Hepatocyte (in vitro differentiated cells): ENCODE measurements at regions not wholly inside any gene's neighbourhood (a gene's known extent, or its start where the extent isn't known, plus 50 kb on each side); places are given as distances from the start of the nearest gene placed in this dataset.

Source experiments
- DNase-seq: peaks from one replicate; pipeline ENCODE4 v3.0.0-alpha.2; 2016; ENCODE audit warnings: low spot score
- H2AFZ ChIP-seq: fragments of 200-600 bp; sonication (generic); 2 replicates; pipeline ENCODE4 v1.6.0; 2016; ENCODE audit warnings: antibody characterized with exemption, mild to moderate bottlenecking
- H3K27ac ChIP-seq: fragments of 200-600 bp; sonication (generic); 2 replicates; pipeline ENCODE4 v1.5.1; 2016; ENCODE audit warnings: mild to moderate bottlenecking
- H3K27me3 ChIP-seq: fragments of 200-600 bp; sonication (generic); 2 replicates; pipeline ENCODE4 v1.6.1; 2016
- H3K36me3 ChIP-seq: fragments of 200-600 bp; sonication (generic); replicated peaks from 2 replicates; pipeline ENCODE4 v1.5.1; 2016; ENCODE audit warnings: low read depth; ENCODE audit not compliant: insufficient read depth
- H3K4me1 ChIP-seq: fragments of 200-600 bp; sonication (generic); 2 replicates; pipeline ENCODE4 v1.5.1; 2016; ENCODE audit warnings: mild to moderate bottlenecking, moderate library complexity; ENCODE audit not compliant: insufficient read depth
- H3K4me2 ChIP-seq: fragments of 200-600 bp; sonication (generic); 2 replicates; pipeline ENCODE4 v1.6.0; 2016
- H3K4me3 ChIP-seq: fragments of 200-600 bp; sonication (generic); 2 replicates; pipeline ENCODE4 v1.5.1; 2016; ENCODE audit warnings: mild to moderate bottlenecking
- H3K79me2 ChIP-seq: fragments of 200-600 bp; sonication (generic); 2 replicates; pipeline ENCODE4 v1.6.0; 2017; ENCODE audit warnings: mild to moderate bottlenecking
- H3K9me2 ChIP-seq: fragments of 200-600 bp; sonication (generic); replicated peaks from 2 replicates; pipeline ENCODE4 v1.6.0; 2017; ENCODE audit warnings: mild to moderate bottlenecking; ENCODE audit not compliant: insufficient read depth
- H3K9me3 ChIP-seq: fragments of 200-600 bp; sonication (generic); 2 replicates; pipeline ENCODE4 v1.5.1; 2016; ENCODE audit warnings: low read depth, mild to moderate bottlenecking
- H4K20me1 ChIP-seq: fragments of 200-600 bp; sonication (generic); 2 replicates; pipeline ENCODE4 v1.6.0; 2016; ENCODE audit warnings: mild to moderate bottlenecking; ENCODE audit not compliant: insufficient read depth, poor library complexity, severe bottlenecking
- EZH2 ChIP-seq: fragments of 200-600 bp; sonication (generic); IDR thresholded peaks from 2 replicates; pipeline ENCODE4 v1.6.1; 2016; ENCODE audit warnings: antibody characterized with exemption, mild to moderate bottlenecking, borderline replicate concordance
- EZH2phosphoT487 ChIP-seq: fragments of 200-600 bp; sonication (generic); IDR thresholded peaks from one replicate; pipeline ENCODE4 v1.6.1; 2018; ENCODE audit warnings: antibody characterized with exemption, mild to moderate bottlenecking, low read depth, moderate library complexity; ENCODE audit not compliant: unreplicated experiment, severe bottlenecking
- WGBS: methylation state at CpG from one replicate; pipeline ENCODE4 v1.1.6; 2016; ENCODE audit warnings: low lambda C conversion rate; ENCODE audit errors: missing lambda C conversion rate; 5-methylcytosine and 5-hydroxymethylcytosine counted together
- TF ChIP-seq, protein P1 (sequence below): fragments of 200-600 bp; sonication (generic); IDR thresholded peaks from 2 replicates; pipeline ENCODE4 v1.5.1; 2016; ENCODE audit warnings: antibody characterized with exemption, mild to moderate bottlenecking; ENCODE audit not compliant: poor library complexity

- Histone ChIP-seq H3K9me2 (no peaks in the 10 kb centered on the region), H3K4me2 (no peak overlapping the region), H3K4me1 (no peaks in the 10 kb centered on the region), H3K79me2 (no peaks in the 10 kb centered on the region), H4K20me1 (no peaks in the 10 kb centered on the region), H3K27me3 (no peaks in the 10 kb centered on the region), H2AFZ (no peak overlapping the region), H3K9me3 (no peaks in the 10 kb centered on the region), H3K36me3 (no peaks in the 10 kb centered on the region), H3K4me3 (no peak overlapping the region), H3K27ac (no peak overlapping the region)
- no peak for DNase-seq
- WGBS: 89% methylated on average over 3 of the region's 3 CpGs
- TF ChIP-seq EZH2phosphoT487: no peak
- TF ChIP-seq, protein P1, sequence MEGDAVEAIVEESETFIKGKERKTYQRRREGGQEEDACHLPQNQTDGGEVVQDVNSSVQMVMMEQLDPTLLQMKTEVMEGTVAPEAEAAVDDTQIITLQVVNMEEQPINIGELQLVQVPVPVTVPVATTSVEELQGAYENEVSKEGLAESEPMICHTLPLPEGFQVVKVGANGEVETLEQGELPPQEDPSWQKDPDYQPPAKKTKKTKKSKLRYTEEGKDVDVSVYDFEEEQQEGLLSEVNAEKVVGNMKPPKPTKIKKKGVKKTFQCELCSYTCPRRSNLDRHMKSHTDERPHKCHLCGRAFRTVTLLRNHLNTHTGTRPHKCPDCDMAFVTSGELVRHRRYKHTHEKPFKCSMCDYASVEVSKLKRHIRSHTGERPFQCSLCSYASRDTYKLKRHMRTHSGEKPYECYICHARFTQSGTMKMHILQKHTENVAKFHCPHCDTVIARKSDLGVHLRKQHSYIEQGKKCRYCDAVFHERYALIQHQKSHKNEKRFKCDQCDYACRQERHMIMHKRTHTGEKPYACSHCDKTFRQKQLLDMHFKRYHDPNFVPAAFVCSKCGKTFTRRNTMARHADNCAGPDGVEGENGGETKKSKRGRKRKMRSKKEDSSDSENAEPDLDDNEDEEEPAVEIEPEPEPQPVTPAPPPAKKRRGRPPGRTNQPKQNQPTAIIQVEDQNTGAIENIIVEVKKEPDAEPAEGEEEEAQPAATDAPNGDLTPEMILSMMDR: no peak
- no peak for TF ChIP-seq EZH2
These were observed 377.5 kb downstream of the CENPC start for GRCh38 chr4:67167849-67168248.

GRCh38 chr4:67162690-67163089, 382.6 kb downstream of the CENPC start:
- 82% methylated on average over 2 of the region's 2 CpGs for WGBS
- TF ChIP-seq, protein P1: no peak
- TF ChIP-seq EZH2 (no peak), EZH2phosphoT487 (no peak)
- Histone ChIP-seq H4K20me1 (no peaks in the 10 kb centered on the region), H3K9me2 (no peaks in the 10 kb centered on the region), H3K27ac (no peak overlapping the region), H3K4me3 (no peak overlapping the region), H3K36me3 (no peaks in the 10 kb centered on the region), H3K4me2 (no peak overlapping the region), H3K27me3 (no peaks in the 10 kb centered on the region), H3K4me1 (no peaks in the 10 kb centered on the region), H2AFZ (no peak overlapping the region), H3K9me3 (no peaks in the 10 kb centered on the region), H3K79me2 (no peaks in the 10 kb centered on the region)
- no peak for DNase-seq

DNA sequence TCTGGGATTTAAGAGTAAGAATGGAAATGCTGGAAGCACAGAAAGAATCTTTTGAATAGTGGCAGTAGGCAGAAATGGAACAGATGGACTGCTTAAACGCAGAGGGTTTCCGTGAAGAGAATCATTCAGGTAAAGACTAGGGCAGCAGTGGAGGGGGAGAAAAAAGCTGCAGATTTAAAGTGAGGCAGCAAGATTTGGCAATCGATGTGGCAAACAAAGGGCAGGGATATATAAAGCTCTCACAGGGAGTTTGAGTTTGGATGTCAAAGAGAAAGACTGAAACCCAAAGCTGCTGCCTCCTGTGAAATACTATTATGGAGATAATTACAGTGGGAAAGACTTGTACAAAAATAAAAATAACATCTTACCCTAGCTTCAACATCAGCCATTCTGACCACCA, 384.0 kb downstream of the CENPC start:
- 74% methylated on average over 3 of the region's 3 CpGs for whole genome bisulfite sequencing
- TF ChIP-seq EZH2phosphoT487 (no peak), EZH2 (no peak)
- TF ChIP-seq, protein P1: no peak

DNA sequence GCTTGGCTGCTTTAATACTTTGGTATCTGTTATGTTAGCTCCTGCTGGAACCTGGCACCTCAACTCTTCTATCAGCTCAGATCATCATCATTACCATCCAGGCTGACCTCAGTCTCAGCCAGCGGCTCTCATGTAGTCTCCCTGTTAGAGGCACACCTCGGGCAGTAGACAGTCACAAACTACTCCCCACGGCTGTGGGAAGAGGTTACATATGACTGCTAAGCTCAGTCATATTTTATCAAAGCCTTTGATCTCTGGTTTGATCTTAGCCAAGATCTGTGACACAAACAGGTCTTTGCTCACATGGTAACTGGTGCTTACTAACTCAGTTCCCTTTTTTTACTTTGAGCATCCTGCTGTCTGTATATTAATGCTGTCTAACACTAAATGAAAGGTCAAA, 384.9 kb downstream of the CENPC start:
- no peaks in the 10 kb centered on the region for H3K27me3 ChIP-seq
- TF ChIP-seq EZH2: no peak
- TF ChIP-seq, protein P1: no peak
- no peak for TF ChIP-seq EZH2phosphoT487
- no peak overlapping the region for H2AFZ ChIP-seq
- H3K79me2 ChIP-seq: no peaks in the 10 kb centered on the region
- DNase-seq: no peak
- no peaks in the 10 kb centered on the region for H3K4me1 ChIP-seq
- H3K4me2 ChIP-seq: no peak overlapping the region
- no peaks in the 10 kb centered on the region for H3K9me3 ChIP-seq
- H3K4me3 ChIP-seq: no peak overlapping the region
- H3K9me2 ChIP-seq: no peaks in the 10 kb centered on the region
- WGBS: 56% methylated on average over 3 of the region's 3 CpGs
- no peak overlapping the region for H3K27ac ChIP-seq
- no peaks in the 10 kb centered on the region for H3K36me3 ChIP-seq
- no peaks in the 10 kb centered on the region for H4K20me1 ChIP-seq

More for the DNA sequence above, 384.0 kb downstream of the CENPC start:
- H3K9me3 ChIP-seq: no peaks in the 10 kb centered on the region
- H3K79me2 ChIP-seq: no peaks in the 10 kb centered on the region
- no peaks in the 10 kb centered on the region for H4K20me1 ChIP-seq
- no peak overlapping the region for H2AFZ ChIP-seq
- DNase-seq: no peak
- no peaks in the 10 kb centered on the region for H3K36me3 ChIP-seq
- H3K27me3 ChIP-seq: no peaks in the 10 kb centered on the region
- no peak overlapping the region for H3K4me2 ChIP-seq
- H3K4me3 ChIP-seq: no peak overlapping the region
- H3K4me1 ChIP-seq: no peaks in the 10 kb centered on the region
- H3K27ac ChIP-seq: no peak overlapping the region
- no peaks in the 10 kb centered on the region for H3K9me2 ChIP-seq
